HG03378 (cell line): ENCODE measurements at regions not wholly inside any gene's neighbourhood (a gene's known extent, or its start where the extent isn't known, plus 50 kb on each side); places are given as distances from the start of the nearest gene placed in this dataset.
"Not testable (repeated sequence)": the region's sequence is repeated elsewhere in the genome, so short reads cannot be mapped to it uniquely, and the experiment has no call there.

Experiments used
- ATAC-seq: cut with Tn5 transposase; IDR thresholded peaks from one replicate; pipeline ENCODE4 v1.9.1; 2021; ENCODE audit warnings: mild to moderate bottlenecking, moderate library complexity; ENCODE audit not compliant: unreplicated experiment

GRCh38 chr1:178606839-178607238 lies 93.9 kb downstream of the TEX35 start:
- no peak for ATAC-seq

DNA sequence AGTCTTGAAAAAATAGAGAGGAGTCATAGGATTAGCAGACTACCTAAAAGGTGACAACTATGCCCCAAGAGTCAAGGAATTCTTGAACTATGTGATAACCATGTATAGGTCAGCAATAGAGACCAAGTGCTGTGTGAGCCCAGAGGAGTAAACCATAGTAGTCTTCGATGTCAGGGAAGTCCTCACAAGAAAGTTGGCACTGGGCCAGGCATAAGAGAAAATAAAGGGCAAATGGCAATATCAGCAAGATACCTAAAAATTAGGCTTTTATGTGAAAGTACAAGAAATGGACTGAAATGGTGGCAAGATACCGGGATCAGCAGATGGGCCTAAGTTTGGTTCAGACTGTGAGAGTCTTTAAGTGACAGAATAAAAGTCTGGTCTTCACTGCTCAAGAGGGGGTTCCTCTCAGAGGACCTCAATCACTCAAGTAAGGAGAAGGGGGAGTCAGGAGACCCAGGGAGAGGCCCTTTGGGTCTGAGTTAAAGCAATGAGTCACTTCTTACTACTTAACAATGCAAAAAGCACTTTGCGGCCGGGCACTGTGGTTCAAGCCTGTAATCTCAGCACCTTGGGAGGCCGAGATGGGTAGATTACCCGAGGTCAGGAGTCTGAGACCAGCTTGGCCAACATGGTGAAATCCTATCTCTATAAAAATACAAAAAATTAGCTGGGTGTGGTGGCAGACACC lies 95.0 kb downstream of the TEX35 start:
- peak; percentile 58 for ATAC-seq

GRCh38 chr1:178609015-178609414 lies 96.1 kb downstream of the TEX35 start:
- ATAC-seq, result no peak

DNA sequence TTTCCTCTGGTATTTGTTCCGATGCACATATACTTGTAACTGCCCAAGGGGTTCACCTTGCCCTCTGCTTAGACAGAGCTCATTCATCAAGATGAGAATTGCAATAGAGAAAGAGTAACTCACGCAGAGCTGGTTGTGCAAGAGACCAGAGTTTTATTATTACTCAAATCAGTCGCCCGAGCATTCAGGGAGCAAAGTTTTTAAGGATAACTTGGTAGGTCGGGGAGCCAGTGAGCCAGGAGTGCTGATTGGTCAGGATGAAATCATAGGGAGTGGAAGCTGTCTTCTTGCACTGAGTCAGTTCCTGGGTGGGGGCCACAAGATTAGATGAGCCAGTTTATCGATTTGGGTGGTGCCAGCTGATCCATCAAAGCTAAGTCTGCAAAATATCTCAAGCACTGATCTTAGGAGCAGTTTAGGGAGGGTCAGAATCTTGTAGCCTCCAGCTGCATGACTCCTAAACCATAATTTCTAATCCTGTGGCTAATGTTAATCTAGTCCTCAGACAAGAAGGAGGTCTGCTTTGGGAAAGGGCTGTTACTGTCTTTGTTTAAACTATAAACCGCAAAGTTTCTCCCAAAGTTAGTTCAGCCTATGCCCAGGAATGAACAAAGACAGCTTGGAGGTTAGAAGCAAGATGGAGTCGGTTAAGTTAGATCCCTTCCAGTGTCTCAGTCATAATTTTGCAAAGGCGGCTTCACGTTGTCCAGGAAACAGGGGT lies 97.9 kb downstream of the TEX35 start:
- ATAC-seq, result not testable (repeated sequence)

GRCh38 chr1:178612261-178612660 lies 99.4 kb downstream of the TEX35 start:
- no peak for ATAC-seq

DNA sequence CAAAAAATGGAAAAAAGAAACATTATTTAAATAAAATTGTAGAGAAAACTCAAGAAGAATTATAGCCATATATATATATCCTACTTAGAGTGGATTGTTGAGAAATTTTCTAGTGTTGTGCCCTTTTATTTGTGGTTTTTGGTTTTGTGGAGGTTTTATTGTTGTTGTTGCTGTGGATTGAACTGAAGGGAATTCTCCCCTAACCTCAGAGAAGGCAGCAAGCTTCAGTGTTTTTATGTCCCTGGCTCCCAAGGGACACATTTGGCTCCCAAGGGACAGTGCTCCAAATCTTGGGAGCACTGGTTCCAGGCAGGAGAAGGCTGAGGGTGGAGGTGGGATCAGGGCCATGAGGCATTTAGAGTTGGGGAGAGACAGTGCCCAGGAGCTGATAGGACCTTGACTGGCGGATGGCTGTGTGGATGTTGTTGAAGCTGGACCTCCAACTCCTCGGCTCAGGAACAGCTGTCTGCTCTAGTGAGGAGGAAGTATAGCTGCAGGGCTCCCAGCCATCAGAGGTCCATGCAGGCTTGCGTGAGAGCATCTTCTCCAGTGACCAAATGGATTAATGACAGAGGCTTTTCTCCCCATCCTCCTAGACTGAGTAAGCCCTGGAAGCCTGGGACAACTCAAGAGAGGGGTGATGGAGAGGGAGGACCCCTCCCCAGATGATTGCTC lies 100.5 kb downstream of the TEX35 start:
- ATAC-seq, result no peak

DNA sequence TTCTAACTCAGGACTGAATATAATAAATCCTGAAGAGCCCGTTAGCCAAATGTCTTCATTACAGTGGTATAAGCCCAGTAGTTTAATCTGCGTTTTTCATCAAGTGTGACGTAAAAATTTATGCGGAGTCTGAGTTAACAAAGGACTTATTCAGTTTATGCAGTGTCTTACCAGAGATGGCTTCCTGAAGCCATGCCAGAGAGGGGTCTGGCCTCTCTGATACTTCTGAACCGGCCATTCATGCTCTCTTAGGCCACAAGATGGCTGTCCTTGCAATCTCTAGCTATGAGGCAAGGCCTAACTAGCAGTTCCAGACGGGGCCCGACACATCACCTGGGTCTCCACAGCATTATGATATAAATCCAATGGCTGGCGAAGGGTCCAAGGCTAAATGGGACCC lies 101.4 kb downstream of the TEX35 start:
- no peak for ATAC-seq

GRCh38 chr1:178619042-178619927 lies 105.8 kb upstream of the RALGPS2 start:
- no peak for ATAC-seq

GRCh38 chr1:178620584-178621475 lies 104.2 kb upstream of the RALGPS2 start:
- no peak for ATAC-seq

DNA sequence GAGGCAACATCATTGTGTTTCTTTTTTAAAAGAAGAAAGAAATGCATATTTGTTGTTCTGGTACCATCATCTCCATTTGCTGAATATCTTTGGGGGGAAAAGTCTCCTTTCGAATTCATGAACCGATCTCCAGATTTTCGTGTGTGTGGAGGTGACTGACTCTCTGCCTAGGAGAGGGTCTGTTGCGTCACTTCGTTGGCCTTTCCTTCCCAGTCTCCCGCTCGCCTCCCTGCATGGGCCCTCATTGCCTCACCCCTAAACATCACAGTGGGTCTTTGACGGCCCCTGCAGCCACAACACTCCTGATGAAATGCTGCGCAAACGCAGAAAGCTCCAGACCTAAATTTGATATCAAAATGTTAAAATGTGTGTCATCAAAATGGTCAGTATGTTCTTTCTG lies 103.2 kb upstream of the RALGPS2 start:
- ATAC-seq, result no peak

DNA sequence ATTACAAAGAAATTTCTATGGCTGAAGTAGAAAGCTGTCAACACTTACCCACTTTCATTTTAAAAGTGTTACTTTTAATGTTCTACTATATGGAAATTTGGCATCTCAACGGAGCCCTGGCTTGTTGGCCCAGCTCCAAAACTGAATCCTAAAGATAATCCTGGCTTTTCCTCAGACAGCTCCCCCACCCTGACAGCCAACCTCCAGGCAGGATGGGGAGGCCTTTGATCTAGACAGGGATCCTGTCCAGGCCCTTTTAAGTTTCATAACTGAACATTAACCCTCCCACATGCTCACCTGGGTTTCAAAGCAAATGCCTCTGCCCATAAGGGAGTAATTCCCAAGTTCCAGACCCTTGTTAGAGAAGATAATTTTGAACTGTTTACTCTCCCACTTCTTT lies 99.3 kb upstream of the RALGPS2 start:
- ATAC-seq, result no peak

GRCh38 chr1:178627037-178627436 lies 98.0 kb upstream of the RALGPS2 start:
- no peak for ATAC-seq

- no peak for ATAC-seq
These were observed 96.3 kb upstream of the RALGPS2 start for GRCh38 chr1:178628637-178629251.

- no peak for ATAC-seq
These were observed 95.5 kb upstream of the RALGPS2 start for GRCh38 chr1:178629252-178630154.

DNA sequence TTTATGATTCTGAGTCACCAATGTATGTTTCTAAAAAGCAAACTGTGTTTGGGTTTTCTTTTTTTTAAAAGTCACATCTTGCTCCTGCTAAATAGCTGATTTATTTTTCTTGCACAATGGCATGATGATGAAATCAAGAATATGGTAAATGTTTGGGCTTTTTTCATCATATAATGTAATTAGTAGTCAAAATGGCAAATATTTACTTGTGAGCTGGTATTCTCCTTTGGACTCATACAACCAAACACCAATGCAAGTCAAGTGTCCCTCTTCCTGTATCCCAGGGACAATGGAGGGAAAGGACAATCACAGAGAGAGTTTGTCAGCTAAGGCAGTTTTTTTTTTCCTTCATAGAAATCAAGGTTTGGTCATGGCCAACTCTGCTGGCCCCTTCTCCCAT lies 94.6 kb upstream of the RALGPS2 start:
- ATAC-seq, result no peak

- no peak for ATAC-seq
These were observed 92.4 kb upstream of the RALGPS2 start for GRCh38 chr1:178632653-178633052.

GRCh38 chr1:178633056-178633455 lies 92.0 kb upstream of the RALGPS2 start:
- ATAC-seq, result no peak

- no peak for ATAC-seq
These were observed 90.6 kb upstream of the RALGPS2 start for GRCh38 chr1:178634445-178634844.

- no peak for ATAC-seq
These were observed 87.2 kb upstream of the RALGPS2 start for GRCh38 chr1:178637841-178638240.
